Breast epithelium (tissue), 3 donors: ENCODE measurements at regions not wholly inside any gene's neighbourhood (a gene's known extent, or its start where the extent isn't known, plus 50 kb on each side); places are given as distances from the start of the nearest gene placed in this dataset.

Experiments
- POLR2A ChIP-seq: fragments of 450-650 bp; IDR thresholded peaks from one replicate; pipeline ENCODE4 v1.6.1; 2016; ENCODE audit warnings: antibody characterized with exemption, mild to moderate bottlenecking, moderate library complexity
- POLR2AphosphoS5 ChIP-seq, 3 donors: sonication (generic); formaldehyde crosslinking; IDR thresholded peaks; one replicate each; pipeline ENCODE4 v1.6.1; 2017; ENCODE audit warnings: antibody characterized with exemption in 3 of 3
- TF ChIP-seq, protein P1 (sequence below), 3 donors: fragments of 450-650 bp; IDR thresholded peaks; one replicate each; pipeline ENCODE4 v1.5.1; 2016 to 2017; ENCODE audit warnings: antibody characterized with exemption in 3 of 3, mild to moderate bottlenecking in 3 of 3, moderate library complexity in 3 of 3

DNA sequence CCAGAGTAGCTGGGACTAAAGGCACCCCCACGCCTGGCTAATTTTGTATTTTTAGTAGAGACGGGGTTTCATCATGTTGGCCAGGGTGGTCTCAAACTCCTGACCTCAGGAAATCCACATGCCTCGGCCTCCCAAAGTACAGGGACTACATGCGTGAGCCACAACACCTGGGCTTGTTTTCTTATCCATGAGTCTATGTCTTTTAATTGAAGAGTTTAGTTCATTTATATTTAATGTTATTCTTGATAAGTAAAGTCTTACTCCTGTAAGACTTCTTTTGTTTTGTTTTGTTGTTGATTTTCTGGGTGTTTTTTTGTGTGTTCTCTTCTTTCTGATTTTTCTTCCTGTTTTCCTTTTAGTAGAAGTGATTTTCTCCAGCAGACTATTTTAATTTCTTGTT, 621.0 kb downstream of the LTN1 start:
- TF ChIP-seq POLR2AphosphoS5 (IDR thresholded peaks at IDR 0.05) (no peak), POLR2A (no peak)
- TF ChIP-seq, protein P1, sequence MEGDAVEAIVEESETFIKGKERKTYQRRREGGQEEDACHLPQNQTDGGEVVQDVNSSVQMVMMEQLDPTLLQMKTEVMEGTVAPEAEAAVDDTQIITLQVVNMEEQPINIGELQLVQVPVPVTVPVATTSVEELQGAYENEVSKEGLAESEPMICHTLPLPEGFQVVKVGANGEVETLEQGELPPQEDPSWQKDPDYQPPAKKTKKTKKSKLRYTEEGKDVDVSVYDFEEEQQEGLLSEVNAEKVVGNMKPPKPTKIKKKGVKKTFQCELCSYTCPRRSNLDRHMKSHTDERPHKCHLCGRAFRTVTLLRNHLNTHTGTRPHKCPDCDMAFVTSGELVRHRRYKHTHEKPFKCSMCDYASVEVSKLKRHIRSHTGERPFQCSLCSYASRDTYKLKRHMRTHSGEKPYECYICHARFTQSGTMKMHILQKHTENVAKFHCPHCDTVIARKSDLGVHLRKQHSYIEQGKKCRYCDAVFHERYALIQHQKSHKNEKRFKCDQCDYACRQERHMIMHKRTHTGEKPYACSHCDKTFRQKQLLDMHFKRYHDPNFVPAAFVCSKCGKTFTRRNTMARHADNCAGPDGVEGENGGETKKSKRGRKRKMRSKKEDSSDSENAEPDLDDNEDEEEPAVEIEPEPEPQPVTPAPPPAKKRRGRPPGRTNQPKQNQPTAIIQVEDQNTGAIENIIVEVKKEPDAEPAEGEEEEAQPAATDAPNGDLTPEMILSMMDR (IDR thresholded peaks at IDR 0.05): no peak
